NCI-H1105 (cell line): ENCODE measurements at regions not wholly inside any gene's neighbourhood (a gene's known extent, or its start where the extent isn't known, plus 50 kb on each side); places are given as distances from the start of the nearest gene placed in this dataset.

ENCODE experiments used
- DNase-seq: peaks from one replicate; lab custom pipeline; 2025; lab: John Stamatoyannopoulos, UW

- no peak for DNase-seq
Observed at GRCh38 chr6:145485288-145485687, 250.0 kb downstream of the EPM2A start.

- no peak for DNase-seq
Observed at GRCh38 chr6:145486306-145486705, 249.0 kb downstream of the EPM2A start.

GRCh38 chr6:145489583-145489982 is 245.7 kb downstream of the EPM2A start:
- DNase-seq = no peak

- DNase-seq = no peak
Observed at GRCh38 chr6:145490068-145490467, 245.3 kb downstream of the EPM2A start.

- DNase-seq = no peak
Observed at GRCh38 chr6:145491126-145491525, 244.2 kb downstream of the EPM2A start.

GRCh38 chr6:145497006-145497405 is 238.3 kb downstream of the EPM2A start:
- DNase-seq = no peak

GRCh38 chr6:145498425-145498824 is 236.9 kb downstream of the EPM2A start:
- no peak for DNase-seq

GRCh38 chr6:145502416-145502815 is 232.9 kb downstream of the EPM2A start:
- DNase-seq = peak; percentile 55

- no peak for DNase-seq
Observed at GRCh38 chr6:145506136-145506535, 229.2 kb downstream of the EPM2A start.

- DNase-seq = no peak
Observed at GRCh38 chr6:145506565-145506964, 228.8 kb downstream of the EPM2A start.

- no peak for DNase-seq
Observed at GRCh38 chr6:145507239-145507638, 228.1 kb downstream of the EPM2A start.

GRCh38 chr6:145508107-145508506 is 227.2 kb downstream of the EPM2A start:
- DNase-seq = no peak

GRCh38 chr6:145517492-145517891 is 217.8 kb downstream of the EPM2A start:
- no peak for DNase-seq

GRCh38 chr6:145525038-145525437 is 210.3 kb downstream of the EPM2A start:
- DNase-seq = no peak

GRCh38 chr6:145529582-145529981 is 205.7 kb downstream of the EPM2A start:
- no peak for DNase-seq

GRCh38 chr6:145530454-145530853 is 204.9 kb downstream of the EPM2A start:
- no peak for DNase-seq

- no peak for DNase-seq
Observed at GRCh38 chr6:145531032-145531431, 204.3 kb downstream of the EPM2A start.

GRCh38 chr6:145531822-145532221 is 203.5 kb downstream of the EPM2A start:
- DNase-seq = no peak

GRCh38 chr6:145532361-145532760 is 203.0 kb downstream of the EPM2A start:
- DNase-seq = no peak

- no peak for DNase-seq
Observed at GRCh38 chr6:145534989-145535388, 200.3 kb downstream of the EPM2A start.

- DNase-seq = no peak
Observed at GRCh38 chr6:145538989-145539388, 196.3 kb downstream of the EPM2A start.

- DNase-seq = no peak
Observed at GRCh38 chr6:145539831-145540230, 195.5 kb downstream of the EPM2A start.

- DNase-seq = no peak
Observed at GRCh38 chr6:145540741-145541140, 194.6 kb downstream of the EPM2A start.

- DNase-seq = no peak
Observed at GRCh38 chr6:145544041-145544440, 191.3 kb downstream of the EPM2A start.

- no peak for DNase-seq
Observed at GRCh38 chr6:145544514-145544913, 190.8 kb downstream of the EPM2A start.
